HG02870 (cell line): ENCODE measurements at regions not wholly inside any gene's neighbourhood (a gene's known extent, or its start where the extent isn't known, plus 50 kb on each side); places are given as distances from the start of the nearest gene placed in this dataset.
"Not testable (repeated sequence)": the region's sequence is repeated elsewhere in the genome, so short reads cannot be mapped to it uniquely, and the experiment has no call there.

ENCODE experiments used
- ATAC-seq: cut with Tn5 transposase; IDR thresholded peaks from one replicate; pipeline ENCODE4 v1.9.1; 2021; ENCODE audit warnings: mild to moderate bottlenecking, moderate library complexity; ENCODE audit not compliant: unreplicated experiment

- no peak for ATAC-seq
Observed at GRCh38 chr21:27036736-27037301, 69.9 kb upstream of the ADAMTS5 start.

- ATAC-seq = no peak
Observed at GRCh38 chr21:27035791-27036190, 68.9 kb upstream of the ADAMTS5 start.

GRCh38 chr21:27034796-27035195, 67.9 kb upstream of the ADAMTS5 start:
- no peak for ATAC-seq

GRCh38 chr21:27033471-27033870, 66.6 kb upstream of the ADAMTS5 start:
- ATAC-seq = no peak

- ATAC-seq = no peak
Observed at GRCh38 chr21:27026501-27026900, 59.6 kb upstream of the ADAMTS5 start.

GRCh38 chr21:27025708-27026107, 58.8 kb upstream of the ADAMTS5 start:
- ATAC-seq = not testable (repeated sequence)

GRCh38 chr21:27024971-27025370, 58.1 kb upstream of the ADAMTS5 start:
- ATAC-seq = no peak

GRCh38 chr21:27024301-27024700, 57.4 kb upstream of the ADAMTS5 start:
- ATAC-seq = no peak

- no peak for ATAC-seq
Observed at GRCh38 chr21:27023186-27023585, 56.3 kb upstream of the ADAMTS5 start.

- no peak for ATAC-seq
Observed at GRCh38 chr21:27021801-27022200, 54.9 kb upstream of the ADAMTS5 start.

GRCh38 chr21:27021046-27021445, 54.2 kb upstream of the ADAMTS5 start:
- ATAC-seq = no peak

- no peak for ATAC-seq
Observed at GRCh38 chr21:27017246-27017645, 50.4 kb upstream of the ADAMTS5 start.
